ENCODE measurements at regions not wholly inside any gene's neighbourhood (a gene's known extent, or its start where the extent isn't known, plus 50 kb on each side); places are given as distances from the start of the nearest gene placed in this dataset.
"Not testable (repeated sequence)": the region's sequence is repeated elsewhere in the genome, so short reads cannot be mapped to it uniquely, and the experiment has no call there.

DNA sequence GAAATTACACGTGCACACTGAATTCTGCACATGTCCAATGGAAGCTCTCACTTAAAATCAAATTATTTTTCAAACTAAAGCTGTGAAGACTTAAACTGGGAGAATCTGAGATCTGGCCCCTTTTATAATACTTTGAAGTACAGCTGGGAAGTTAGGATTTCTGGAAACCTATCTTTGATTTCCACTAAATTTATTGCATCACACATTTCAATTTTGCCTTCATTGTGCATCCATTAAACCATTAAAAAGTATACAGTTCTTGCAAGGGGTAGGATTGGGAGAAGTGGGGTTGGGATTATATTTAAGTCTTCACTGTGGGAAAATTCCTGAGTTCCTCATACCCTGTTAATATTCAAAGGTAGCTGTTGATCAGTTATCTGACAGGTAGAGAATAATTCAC lies 1229.6 kb upstream of the ZEB2 start:
- CTCF ChIA-PET = no interaction called here
- DNase-seq (ENCODE audit: low spot score) = no peak
- H3K27ac ChIP-seq = no peak overlapping the region
- POLR2A ChIA-PET (ENCODE audit: low non-redundant PET) = no interaction called here
- TF ChIP-seq, protein P1, sequence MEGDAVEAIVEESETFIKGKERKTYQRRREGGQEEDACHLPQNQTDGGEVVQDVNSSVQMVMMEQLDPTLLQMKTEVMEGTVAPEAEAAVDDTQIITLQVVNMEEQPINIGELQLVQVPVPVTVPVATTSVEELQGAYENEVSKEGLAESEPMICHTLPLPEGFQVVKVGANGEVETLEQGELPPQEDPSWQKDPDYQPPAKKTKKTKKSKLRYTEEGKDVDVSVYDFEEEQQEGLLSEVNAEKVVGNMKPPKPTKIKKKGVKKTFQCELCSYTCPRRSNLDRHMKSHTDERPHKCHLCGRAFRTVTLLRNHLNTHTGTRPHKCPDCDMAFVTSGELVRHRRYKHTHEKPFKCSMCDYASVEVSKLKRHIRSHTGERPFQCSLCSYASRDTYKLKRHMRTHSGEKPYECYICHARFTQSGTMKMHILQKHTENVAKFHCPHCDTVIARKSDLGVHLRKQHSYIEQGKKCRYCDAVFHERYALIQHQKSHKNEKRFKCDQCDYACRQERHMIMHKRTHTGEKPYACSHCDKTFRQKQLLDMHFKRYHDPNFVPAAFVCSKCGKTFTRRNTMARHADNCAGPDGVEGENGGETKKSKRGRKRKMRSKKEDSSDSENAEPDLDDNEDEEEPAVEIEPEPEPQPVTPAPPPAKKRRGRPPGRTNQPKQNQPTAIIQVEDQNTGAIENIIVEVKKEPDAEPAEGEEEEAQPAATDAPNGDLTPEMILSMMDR (conservative IDR thresholded peaks at IDR 0.05; ENCODE audit: low read depth) = no peak

DNA sequence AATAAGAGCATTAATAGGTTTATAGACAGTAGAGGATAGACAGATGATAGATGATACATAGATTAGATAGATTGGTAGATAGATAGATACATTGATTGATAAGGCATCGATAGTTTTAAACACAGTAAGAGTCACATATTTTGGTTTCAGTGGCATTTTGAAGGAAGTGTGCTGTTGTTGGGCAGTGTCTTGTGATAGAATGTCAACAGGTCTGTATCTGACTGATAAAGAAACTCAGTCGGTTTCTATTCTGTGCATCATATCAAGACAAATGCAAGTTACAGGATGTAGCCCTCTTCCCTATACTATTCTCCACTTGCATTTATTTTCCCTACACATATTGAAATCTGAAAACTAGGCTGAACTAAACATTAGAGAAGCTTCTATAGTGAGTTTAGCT lies 1229.0 kb upstream of the ZEB2 start:
- ChIA-PET POLR2A (ENCODE audit: low non-redundant PET) (no interaction called here), CTCF (no interaction called here)
- H3K27ac ChIP-seq = no peak overlapping the region
- TF ChIP-seq, protein P1 (conservative IDR thresholded peaks at IDR 0.05; ENCODE audit: low read depth) = no peak
- no peak for DNase-seq (ENCODE audit: low spot score)

GRCh38 chr2:145747715-145748114 lies 1227.8 kb upstream of the ZEB2 start:
- ChIA-PET POLR2A (ENCODE audit: low non-redundant PET) (no interaction called here), CTCF (no interaction called here)
- no peak for DNase-seq (ENCODE audit: low spot score)
- TF ChIP-seq, protein P1 (conservative IDR thresholded peaks at IDR 0.05; ENCODE audit: low read depth) = no peak
- no peak overlapping the region for H3K27ac ChIP-seq

GRCh38 chr2:145745387-145745721 lies 1225.4 kb upstream of the ZEB2 start:
- peak; percentile 23 for DNase-seq (ENCODE audit: low spot score)
- CTCF ChIA-PET; H3K27ac ChIP-seq; POLR2A ChIA-PET (ENCODE audit: low non-redundant PET): not testable (repeated sequence)

DNA sequence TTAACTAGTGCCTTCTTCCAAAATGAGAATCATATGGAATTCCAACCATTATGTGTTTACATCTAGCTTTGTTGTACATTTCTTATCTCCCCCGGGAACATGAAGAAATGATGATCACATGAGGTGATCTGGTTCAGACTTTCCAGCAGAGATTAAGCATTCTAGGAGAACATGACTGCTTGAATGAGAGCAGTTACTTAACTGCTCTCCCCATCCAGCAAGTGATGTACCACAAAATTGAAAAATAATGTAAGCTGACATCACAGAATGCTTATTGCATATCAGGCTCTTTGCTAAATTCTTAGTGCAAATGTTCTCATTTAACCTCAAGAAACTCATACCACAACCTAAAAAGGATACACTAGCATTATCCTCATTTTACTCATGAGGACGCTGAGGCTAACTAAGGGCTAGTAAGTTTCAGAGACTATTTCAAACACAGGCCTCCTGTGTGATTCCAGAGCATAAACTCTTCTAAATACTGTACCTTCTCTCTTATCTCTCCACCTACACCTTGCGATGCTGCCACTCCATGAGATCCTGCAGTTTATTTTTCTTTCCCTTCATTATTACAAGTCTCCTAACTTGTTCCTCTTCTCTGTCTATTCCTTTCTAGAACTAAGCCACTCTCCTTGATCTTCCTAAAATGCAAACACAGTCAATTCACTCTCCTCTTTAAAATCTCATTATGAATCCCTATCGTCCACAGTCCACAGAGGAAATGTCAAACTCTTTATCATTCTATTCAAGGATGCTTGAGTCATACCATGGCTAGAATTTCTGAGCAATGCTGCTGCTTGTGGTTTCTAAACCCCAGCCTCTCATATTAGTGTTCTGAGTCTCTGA lies 1224.8 kb upstream of the ZEB2 start:
- ChIA-PET CTCF (no interaction called here), POLR2A (ENCODE audit: low non-redundant PET) (no interaction called here)
- TF ChIP-seq, protein P1 (conservative IDR thresholded peaks at IDR 0.05; ENCODE audit: low read depth) = no peak
- DNase-seq (ENCODE audit: low spot score) = no peak
- H3K27ac ChIP-seq = no peak overlapping the region

DNA sequence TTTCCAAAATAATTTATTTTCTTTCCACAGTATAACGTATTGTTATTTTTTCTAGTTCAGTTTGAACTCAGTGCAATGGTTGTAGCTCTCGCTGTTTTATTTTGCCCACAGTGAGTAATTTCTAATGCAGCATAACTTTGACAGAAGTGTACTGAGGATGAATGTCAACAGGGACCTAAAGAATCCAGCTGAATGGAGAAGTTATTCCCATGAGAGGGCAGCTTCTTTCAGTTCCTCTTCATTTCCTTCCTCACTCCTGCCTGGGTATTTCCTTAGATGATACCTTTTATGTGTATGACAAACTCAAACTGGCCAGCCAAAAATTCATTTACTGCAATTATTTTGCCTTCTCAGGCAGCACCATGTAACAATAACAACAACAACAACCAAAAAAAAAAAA lies 1223.1 kb upstream of the ZEB2 start:
- TF ChIP-seq, protein P1 (conservative IDR thresholded peaks at IDR 0.05; ENCODE audit: low read depth) = no peak
- DNase-seq (ENCODE audit: low spot score) = no peak
- ChIA-PET CTCF (no interaction called here), POLR2A (ENCODE audit: low non-redundant PET) (no interaction called here)
- no peak overlapping the region for H3K27ac ChIP-seq

DNA sequence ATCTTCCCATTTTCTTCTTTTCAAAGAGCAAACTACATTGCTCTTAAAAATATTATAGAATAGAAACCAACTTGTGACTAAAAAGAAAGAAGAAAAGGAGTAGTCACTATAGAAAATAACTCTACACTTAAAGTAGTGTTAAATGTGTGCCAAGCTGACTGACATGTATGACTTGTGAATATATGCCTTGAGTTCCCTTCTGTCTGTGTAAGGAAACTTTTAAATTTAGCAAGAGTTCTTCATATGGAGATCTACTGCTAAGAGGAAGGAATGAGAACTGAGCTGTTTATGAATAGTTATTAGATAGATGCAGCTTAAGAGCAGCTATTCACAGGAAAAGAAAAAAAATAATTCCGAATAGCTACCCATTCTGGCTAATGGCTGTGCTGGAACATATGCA lies 1221.7 kb upstream of the ZEB2 start:
- DNase-seq (ENCODE audit: low spot score) = no peak
- TF ChIP-seq, protein P1 (conservative IDR thresholded peaks at IDR 0.05; ENCODE audit: low read depth) = no peak
- no peak overlapping the region for H3K27ac ChIP-seq
- CTCF ChIA-PET = interaction anchor here (0.7 kb wide), 1 partner anchor 14 kb away, joined by 3 read pairs; no protein-coding TSS in a partner anchor
- POLR2A ChIA-PET (ENCODE audit: low non-redundant PET) = no interaction called here
